ENCODE measurements at regions not wholly inside any gene's neighbourhood (a gene's known extent, or its start where the extent isn't known, plus 50 kb on each side); places are given as distances from the start of the nearest gene placed in this dataset.

DNA sequence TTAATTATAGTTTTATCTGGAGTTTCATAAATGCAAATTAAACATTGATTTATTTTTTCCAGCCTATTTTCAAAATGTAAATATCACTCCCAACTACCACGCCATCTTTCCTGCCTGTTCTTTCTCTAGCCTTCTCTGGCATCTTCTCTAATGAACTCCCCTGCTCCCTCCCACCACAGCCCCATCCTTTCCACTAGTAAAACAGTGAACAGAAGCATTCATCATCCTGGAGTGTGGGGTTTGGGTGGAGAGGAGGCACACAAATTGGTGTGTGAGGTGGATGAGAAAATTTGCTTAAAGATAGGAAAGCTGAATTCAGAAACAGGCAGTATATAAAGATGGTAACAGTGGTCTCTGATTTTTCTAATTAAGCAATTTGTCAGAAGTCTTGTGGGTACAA is 479.4 kb downstream of the ARL4A start:
- Histone ChIP-seq H3K4me1 (replicated peaks; ENCODE audit: insufficient read depth) (no peaks in the 10 kb centered on the region), H3F3A (ENCODE audit: insufficient read depth, low read depth) (no peaks in the 10 kb centered on the region), H3K27ac (no peak overlapping the region), H3K36me3 (ENCODE audit: low read depth) (no peaks in the 10 kb centered on the region), H3K4me2 (no peak overlapping the region), H3K9me3 (ENCODE audit: insufficient read depth, low read depth) (no peaks in the 10 kb centered on the region), H3K4me3 (no peak overlapping the region), H3K9me2 (ENCODE audit: insufficient read depth) (no peaks in the 10 kb centered on the region), H3K27me3 (ENCODE audit: insufficient read depth, low read depth) (no peaks in the 10 kb centered on the region), H4K20me1 (ENCODE audit: insufficient read depth) (no peaks in the 10 kb centered on the region), H3K79me2 (ENCODE audit: low read depth) (no peaks in the 10 kb centered on the region), H2AFZ (no peak overlapping the region)
- no peak for TF ChIP-seq EZH2 (IDR thresholded peaks at IDR 0.05; ENCODE audit: low read depth)
- intact Hi-C loops (cut with micrococcal nuclease; ENCODE audit: unreplicated experiment) = no loop called here
- ChIA-PET CTCF (no interaction called here), POLR2A (ENCODE audit: unreplicated experiment) (no interaction called here)
- no peak for DNase-seq
- BruUV-seq (replicated peaks) = no TSS peak

- H3K36me3 ChIP-seq (ENCODE audit: low read depth) = no peaks in the 10 kb centered on the region
- CTCF ChIA-PET = no interaction called here
- no peak for TF ChIP-seq EZH2 (IDR thresholded peaks at IDR 0.05; ENCODE audit: low read depth)
- TF ChIP-seq, protein P1, sequence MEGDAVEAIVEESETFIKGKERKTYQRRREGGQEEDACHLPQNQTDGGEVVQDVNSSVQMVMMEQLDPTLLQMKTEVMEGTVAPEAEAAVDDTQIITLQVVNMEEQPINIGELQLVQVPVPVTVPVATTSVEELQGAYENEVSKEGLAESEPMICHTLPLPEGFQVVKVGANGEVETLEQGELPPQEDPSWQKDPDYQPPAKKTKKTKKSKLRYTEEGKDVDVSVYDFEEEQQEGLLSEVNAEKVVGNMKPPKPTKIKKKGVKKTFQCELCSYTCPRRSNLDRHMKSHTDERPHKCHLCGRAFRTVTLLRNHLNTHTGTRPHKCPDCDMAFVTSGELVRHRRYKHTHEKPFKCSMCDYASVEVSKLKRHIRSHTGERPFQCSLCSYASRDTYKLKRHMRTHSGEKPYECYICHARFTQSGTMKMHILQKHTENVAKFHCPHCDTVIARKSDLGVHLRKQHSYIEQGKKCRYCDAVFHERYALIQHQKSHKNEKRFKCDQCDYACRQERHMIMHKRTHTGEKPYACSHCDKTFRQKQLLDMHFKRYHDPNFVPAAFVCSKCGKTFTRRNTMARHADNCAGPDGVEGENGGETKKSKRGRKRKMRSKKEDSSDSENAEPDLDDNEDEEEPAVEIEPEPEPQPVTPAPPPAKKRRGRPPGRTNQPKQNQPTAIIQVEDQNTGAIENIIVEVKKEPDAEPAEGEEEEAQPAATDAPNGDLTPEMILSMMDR (conservative IDR thresholded peaks at IDR 0.05) = no peak
These were observed 481.9 kb downstream of the ARL4A start for GRCh38 chr7:13169356-13169755.

DNA sequence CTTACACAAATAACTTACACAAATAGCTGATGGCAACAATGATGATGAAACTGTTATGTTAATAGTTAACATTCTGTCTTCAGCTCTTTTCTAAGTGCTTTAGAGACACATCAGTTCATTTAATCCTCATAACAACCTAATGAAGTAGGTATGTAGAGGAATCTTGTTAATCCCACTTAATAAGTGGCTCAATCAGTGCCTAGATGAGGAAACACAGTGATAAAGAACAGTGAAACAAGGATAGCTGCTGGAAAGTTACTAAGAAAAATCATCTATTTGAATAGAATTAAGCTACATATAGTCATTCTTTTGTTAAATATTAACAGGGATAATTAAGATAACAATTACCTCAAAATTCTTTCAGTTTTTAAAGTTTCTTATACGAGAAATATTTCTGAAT is 487.6 kb downstream of the ARL4A start:
- CTCF ChIA-PET = no interaction called here
- no peak for DNase-seq
- no peaks in the 10 kb centered on the region for H3F3A ChIP-seq (ENCODE audit: insufficient read depth, low read depth)
- H2AFZ ChIP-seq = no peak overlapping the region
- no peaks in the 10 kb centered on the region for H3K4me1 ChIP-seq (replicated peaks; ENCODE audit: insufficient read depth)
- no TSS peak for BruUV-seq (replicated peaks)
- no peaks in the 10 kb centered on the region for H3K27me3 ChIP-seq (ENCODE audit: insufficient read depth, low read depth)
- intact Hi-C loops (cut with micrococcal nuclease; ENCODE audit: unreplicated experiment) = loop anchor here (5.0 kb wide), 1 partner anchor 488 kb away; the partner anchor contains the start of gene ARL4A
- TF ChIP-seq, protein P1 (conservative IDR thresholded peaks at IDR 0.05) = no peak
- no peak for TF ChIP-seq EZH2 (IDR thresholded peaks at IDR 0.05; ENCODE audit: low read depth)
- H3K36me3 ChIP-seq (ENCODE audit: low read depth) = no peaks in the 10 kb centered on the region
- no peaks in the 10 kb centered on the region for H3K9me3 ChIP-seq (ENCODE audit: insufficient read depth, low read depth)
- H3K4me3 ChIP-seq = no peak overlapping the region
- no peak overlapping the region for H3K27ac ChIP-seq
- H4K20me1 ChIP-seq (ENCODE audit: insufficient read depth) = no peaks in the 10 kb centered on the region
- no peaks in the 10 kb centered on the region for H3K9me2 ChIP-seq (ENCODE audit: insufficient read depth)
- no peaks in the 10 kb centered on the region for H3K79me2 ChIP-seq (ENCODE audit: low read depth)
- H3K4me2 ChIP-seq = no peak overlapping the region
- POLR2A ChIA-PET (ENCODE audit: unreplicated experiment) = no interaction called here

More at GRCh38 chr7:13169356-13169755, 481.9 kb downstream of the ARL4A start:
- Histone ChIP-seq H3K9me3 (ENCODE audit: insufficient read depth, low read depth) (no peaks in the 10 kb centered on the region), H2AFZ (no peak overlapping the region), H3K4me1 (replicated peaks; ENCODE audit: insufficient read depth) (no peaks in the 10 kb centered on the region), H3F3A (ENCODE audit: insufficient read depth, low read depth) (no peaks in the 10 kb centered on the region), H4K20me1 (ENCODE audit: insufficient read depth) (no peaks in the 10 kb centered on the region), H3K4me2 (no peak overlapping the region), H3K27me3 (ENCODE audit: insufficient read depth, low read depth) (no peaks in the 10 kb centered on the region), H3K9me2 (ENCODE audit: insufficient read depth) (no peaks in the 10 kb centered on the region), H3K79me2 (ENCODE audit: low read depth) (no peaks in the 10 kb centered on the region), H3K27ac (no peak overlapping the region), H3K4me3 (no peak overlapping the region)
- DNase-seq = no peak
- intact Hi-C loops (cut with micrococcal nuclease; ENCODE audit: unreplicated experiment) = no loop called here
- BruUV-seq (replicated peaks) = no TSS peak
- POLR2A ChIA-PET (ENCODE audit: unreplicated experiment) = no interaction called here

- intact Hi-C loops (cut with micrococcal nuclease; ENCODE audit: unreplicated experiment) = loop anchor here (5.0 kb wide), 1 partner anchor 492 kb away; the partner anchor contains the start of gene ARL4A
- CTCF ChIA-PET = no interaction called here
These were observed 491.7 kb downstream of the ARL4A start for GRCh38 chr7:13179011-13179582.

More at GRCh38 chr7:13179011-13179582, 491.7 kb downstream of the ARL4A start:
- no peak for TF ChIP-seq EZH2 (IDR thresholded peaks at IDR 0.05; ENCODE audit: low read depth)
- TF ChIP-seq, protein P1 (conservative IDR thresholded peaks at IDR 0.05) = no peak
- Histone ChIP-seq H3K27me3 (ENCODE audit: insufficient read depth, low read depth) (no peaks in the 10 kb centered on the region), H3K9me3 (ENCODE audit: insufficient read depth, low read depth) (no peaks in the 10 kb centered on the region), H3K36me3 (ENCODE audit: low read depth) (no peaks in the 10 kb centered on the region), H3K4me2 (no peak overlapping the region), H2AFZ (no peak overlapping the region), H3K4me3 (no peak overlapping the region), H3K27ac (no peak overlapping the region), H3K4me1 (replicated peaks; ENCODE audit: insufficient read depth) (no peaks in the 10 kb centered on the region), H3K79me2 (ENCODE audit: low read depth) (no peaks in the 10 kb centered on the region), H4K20me1 (ENCODE audit: insufficient read depth) (no peaks in the 10 kb centered on the region), H3F3A (ENCODE audit: insufficient read depth, low read depth) (no peaks in the 10 kb centered on the region), H3K9me2 (ENCODE audit: insufficient read depth) (no peaks in the 10 kb centered on the region)
- no peak for DNase-seq
- POLR2A ChIA-PET (ENCODE audit: unreplicated experiment) = no interaction called here
- BruUV-seq (replicated peaks) = no TSS peak

Data from PC-9 (cell line).